ENCODE measurements at regions not wholly inside any gene's neighbourhood (a gene's known extent, or its start where the extent isn't known, plus 50 kb on each side); places are given as distances from the start of the nearest gene placed in this dataset.

DNA sequence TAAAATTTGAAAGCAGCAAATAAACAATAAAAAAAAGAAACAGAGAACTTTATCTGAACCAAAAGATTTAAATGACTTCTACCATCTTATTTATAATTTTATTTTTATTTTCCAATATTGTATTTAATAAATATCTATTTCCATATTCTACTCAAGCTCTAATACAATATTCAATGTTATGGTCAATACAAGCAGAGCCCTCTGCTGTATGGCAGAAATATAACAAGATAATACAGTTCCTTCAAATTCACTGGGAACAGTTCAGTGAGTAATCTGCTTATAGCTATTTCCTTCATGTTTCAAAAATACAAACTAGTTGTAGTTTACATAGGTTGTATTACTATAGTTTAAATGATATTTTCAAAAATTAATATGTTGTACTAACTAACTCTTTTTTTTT, 332.7 kb downstream of the PRDM9 start:
- Histone ChIP-seq H3K9me3 (ENCODE audit: control insufficient read depth, insufficient read depth, low read depth, low read length) (no peaks in the 10 kb centered on the region), H3K4me2 (ENCODE audit: extremely low read depth, insufficient read depth, low read length) (no peak overlapping the region), H3K4me3 (replicated peaks in 1 of 4; ENCODE audit: control extremely low read depth in 1 of 4, insufficient read depth in 1 of 4, low read depth in 3 of 4, low read length in 4 of 4) (no peak overlapping the region), H2AFZ (ENCODE audit: low read length) (no peak overlapping the region), H3K27me3 (ENCODE audit: control insufficient read depth, insufficient read depth, low read length) (no peaks in the 10 kb centered on the region), H3K9ac (ENCODE audit: insufficient read depth, low read length) (no peak overlapping the region), H3K36me3 (ENCODE audit: control insufficient read depth, insufficient read depth, low read length) (no peaks in the 10 kb centered on the region), H3K79me2 (ENCODE audit: control insufficient read depth, insufficient read depth, low read length) (no peaks in the 10 kb centered on the region), H3K27ac (ENCODE audit: insufficient read depth, low read length) (no peak overlapping the region), H3K4me1 (ENCODE audit: control insufficient read depth, extremely low read depth, insufficient read depth, low read length) (no peaks in the 10 kb centered on the region), H4K20me1 (ENCODE audit: control insufficient read depth, extremely low read depth, insufficient read depth, low read length) (no peaks in the 10 kb centered on the region)
- no peak for TF ChIP-seq EZH2 (IDR thresholded peaks at IDR 0.05; ENCODE audit: low read length, missing control alignments)
- TF ChIP-seq, protein P1, sequence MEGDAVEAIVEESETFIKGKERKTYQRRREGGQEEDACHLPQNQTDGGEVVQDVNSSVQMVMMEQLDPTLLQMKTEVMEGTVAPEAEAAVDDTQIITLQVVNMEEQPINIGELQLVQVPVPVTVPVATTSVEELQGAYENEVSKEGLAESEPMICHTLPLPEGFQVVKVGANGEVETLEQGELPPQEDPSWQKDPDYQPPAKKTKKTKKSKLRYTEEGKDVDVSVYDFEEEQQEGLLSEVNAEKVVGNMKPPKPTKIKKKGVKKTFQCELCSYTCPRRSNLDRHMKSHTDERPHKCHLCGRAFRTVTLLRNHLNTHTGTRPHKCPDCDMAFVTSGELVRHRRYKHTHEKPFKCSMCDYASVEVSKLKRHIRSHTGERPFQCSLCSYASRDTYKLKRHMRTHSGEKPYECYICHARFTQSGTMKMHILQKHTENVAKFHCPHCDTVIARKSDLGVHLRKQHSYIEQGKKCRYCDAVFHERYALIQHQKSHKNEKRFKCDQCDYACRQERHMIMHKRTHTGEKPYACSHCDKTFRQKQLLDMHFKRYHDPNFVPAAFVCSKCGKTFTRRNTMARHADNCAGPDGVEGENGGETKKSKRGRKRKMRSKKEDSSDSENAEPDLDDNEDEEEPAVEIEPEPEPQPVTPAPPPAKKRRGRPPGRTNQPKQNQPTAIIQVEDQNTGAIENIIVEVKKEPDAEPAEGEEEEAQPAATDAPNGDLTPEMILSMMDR (conservative IDR thresholded peaks at IDR 0.05 in 1 of 2, IDR thresholded peaks at IDR 0.05 in 1 of 2; ENCODE audit: low read depth in 1 of 2, low read length in 2 of 2) = no peak
- no peak for DNase-seq (ENCODE audit: low read depth in 2 of 2)

DNA sequence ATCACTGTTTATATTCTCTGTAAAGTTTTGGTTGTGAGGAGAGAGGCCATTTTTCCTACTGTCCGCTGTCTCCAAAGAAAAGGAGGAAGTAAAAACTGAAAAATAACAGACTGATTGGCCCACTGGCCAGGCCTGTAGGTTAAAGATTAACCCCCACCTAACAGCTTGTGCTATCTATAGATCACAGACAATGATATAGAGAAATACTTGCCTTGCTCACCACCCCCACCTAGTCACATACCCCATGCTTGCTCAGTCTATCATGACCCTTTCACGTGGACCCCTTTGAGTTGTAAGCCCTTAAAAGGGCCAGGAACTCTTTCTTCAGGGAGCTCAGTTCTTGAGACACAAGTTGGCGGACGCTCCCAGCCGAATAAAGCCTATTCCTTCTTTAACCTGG, 357.4 kb downstream of the PRDM9 start:
- Histone ChIP-seq H3K9me3 (ENCODE audit: control insufficient read depth, insufficient read depth, low read depth, low read length) (no peaks in the 10 kb centered on the region), H3K27ac (ENCODE audit: insufficient read depth, low read length) (no peak overlapping the region), H3K79me2 (ENCODE audit: control insufficient read depth, insufficient read depth, low read length) (no peaks in the 10 kb centered on the region), H3K9ac (ENCODE audit: insufficient read depth, low read length) (no peak overlapping the region), H3K4me3 (replicated peaks in 1 of 4; ENCODE audit: control extremely low read depth in 1 of 4, insufficient read depth in 1 of 4, low read depth in 3 of 4, low read length in 4 of 4) (no peak overlapping the region), H3K4me2 (ENCODE audit: extremely low read depth, insufficient read depth, low read length) (no peak overlapping the region), H3K4me1 (ENCODE audit: control insufficient read depth, extremely low read depth, insufficient read depth, low read length) (no peaks in the 10 kb centered on the region), H3K27me3 (ENCODE audit: control insufficient read depth, insufficient read depth, low read length) (no peaks in the 10 kb centered on the region), H2AFZ (ENCODE audit: low read length) (no peak overlapping the region), H4K20me1 (ENCODE audit: control insufficient read depth, extremely low read depth, insufficient read depth, low read length) (no peaks in the 10 kb centered on the region), H3K36me3 (ENCODE audit: control insufficient read depth, insufficient read depth, low read length) (no peaks in the 10 kb centered on the region)
- TF ChIP-seq EZH2 (IDR thresholded peaks at IDR 0.05; ENCODE audit: low read length, missing control alignments) = no peak
- TF ChIP-seq, protein P1 (conservative IDR thresholded peaks at IDR 0.05 in 1 of 2, IDR thresholded peaks at IDR 0.05 in 1 of 2; ENCODE audit: low read depth in 1 of 2, low read length in 2 of 2) = no peak
- no peak for DNase-seq (ENCODE audit: low read depth in 2 of 2)

DNA sequence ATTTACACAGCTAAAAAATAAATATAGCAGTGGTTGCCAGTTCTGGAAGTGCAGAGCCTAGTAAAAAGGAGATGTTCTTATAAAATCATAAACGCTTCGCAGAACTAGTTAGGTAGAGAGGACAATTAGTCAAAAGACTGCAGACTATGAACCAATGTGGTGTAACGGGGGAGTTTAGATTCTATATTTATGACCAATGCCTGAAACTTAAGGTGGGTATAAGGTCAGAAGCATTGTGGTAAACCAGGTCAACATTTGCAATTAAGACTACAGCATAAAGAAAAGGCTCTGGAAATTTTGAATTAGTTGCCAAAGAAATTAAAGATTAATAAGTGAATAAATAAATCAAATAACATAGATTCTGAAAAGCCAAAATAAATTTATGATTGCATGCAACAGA, 370.4 kb downstream of the PRDM9 start:
- Histone ChIP-seq H4K20me1 (ENCODE audit: control insufficient read depth, extremely low read depth, insufficient read depth, low read length) (no peaks in the 10 kb centered on the region), H3K4me2 (ENCODE audit: extremely low read depth, insufficient read depth, low read length) (no peak overlapping the region), H3K9me3 (ENCODE audit: control insufficient read depth, insufficient read depth, low read depth, low read length) (no peaks in the 10 kb centered on the region), H3K79me2 (ENCODE audit: control insufficient read depth, insufficient read depth, low read length) (no peaks in the 10 kb centered on the region), H2AFZ (ENCODE audit: low read length) (no peak overlapping the region), H3K36me3 (ENCODE audit: control insufficient read depth, insufficient read depth, low read length) (no peaks in the 10 kb centered on the region), H3K9ac (ENCODE audit: insufficient read depth, low read length) (no peak overlapping the region), H3K4me3 (replicated peaks in 1 of 4; ENCODE audit: control extremely low read depth in 1 of 4, insufficient read depth in 1 of 4, low read depth in 3 of 4, low read length in 4 of 4) (no peak overlapping the region), H3K4me1 (ENCODE audit: control insufficient read depth, extremely low read depth, insufficient read depth, low read length) (no peaks in the 10 kb centered on the region), H3K27ac (ENCODE audit: insufficient read depth, low read length) (no peak overlapping the region), H3K27me3 (ENCODE audit: control insufficient read depth, insufficient read depth, low read length) (no peaks in the 10 kb centered on the region)
- DNase-seq (ENCODE audit: low read depth in 2 of 2) = no peak
- no peak for TF ChIP-seq EZH2 (IDR thresholded peaks at IDR 0.05; ENCODE audit: low read length, missing control alignments)
- TF ChIP-seq, protein P1 (conservative IDR thresholded peaks at IDR 0.05 in 1 of 2, IDR thresholded peaks at IDR 0.05 in 1 of 2; ENCODE audit: low read depth in 1 of 2, low read length in 2 of 2) = no peak

Measured in fibroblast of lung (primary cell).